ENCODE measurements at regions not wholly inside any gene's neighbourhood (a gene's known extent, or its start where the extent isn't known, plus 50 kb on each side); places are given as distances from the start of the nearest gene placed in this dataset.

GRCh38 chr11:71311928-71312510, 59.6 kb upstream of the SHANK2 start:
- no peak for TF ChIP-seq CTCF (IDR thresholded peaks at IDR 0.05; ENCODE audit: low read depth, low read length, missing control alignments)
- no peak for DNase-seq (ENCODE audit: extremely low read depth, low read depth)
- no peak overlapping the region for H3K4me3 ChIP-seq (replicated peaks; ENCODE audit: low read depth, low read length)

GRCh38 chr11:71311176-71311925, 59.0 kb upstream of the SHANK2 start:
- no peak overlapping the region for H3K4me3 ChIP-seq (replicated peaks; ENCODE audit: low read depth, low read length)
- DNase-seq (ENCODE audit: extremely low read depth, low read depth): no peak
- no peak for TF ChIP-seq CTCF (IDR thresholded peaks at IDR 0.05; ENCODE audit: low read depth, low read length, missing control alignments)

GRCh38 chr11:71310184-71310583, 57.8 kb upstream of the SHANK2 start:
- H3K4me3 ChIP-seq (replicated peaks; ENCODE audit: low read depth, low read length): no peak overlapping the region
- no peak for TF ChIP-seq CTCF (IDR thresholded peaks at IDR 0.05; ENCODE audit: low read depth, low read length, missing control alignments)
- no peak for DNase-seq (ENCODE audit: extremely low read depth, low read depth)

- DNase-seq (ENCODE audit: extremely low read depth, low read depth): no peak
- H3K4me3 ChIP-seq (replicated peaks; ENCODE audit: low read depth, low read length): no peak overlapping the region
- no peak for TF ChIP-seq CTCF (IDR thresholded peaks at IDR 0.05; ENCODE audit: low read depth, low read length, missing control alignments)
These were observed 57.2 kb upstream of the SHANK2 start for GRCh38 chr11:71309611-71310010.

GRCh38 chr11:71309181-71309580, 56.8 kb upstream of the SHANK2 start:
- no peak for DNase-seq (ENCODE audit: extremely low read depth, low read depth)
- H3K4me3 ChIP-seq (replicated peaks; ENCODE audit: low read depth, low read length): no peak overlapping the region
- no peak for TF ChIP-seq CTCF (IDR thresholded peaks at IDR 0.05; ENCODE audit: low read depth, low read length, missing control alignments)

GRCh38 chr11:71307811-71308645, 55.7 kb upstream of the SHANK2 start:
- no peak overlapping the region for H3K4me3 ChIP-seq (replicated peaks; ENCODE audit: low read depth, low read length)
- no peak for TF ChIP-seq CTCF (IDR thresholded peaks at IDR 0.05; ENCODE audit: low read depth, low read length, missing control alignments)
- DNase-seq (ENCODE audit: extremely low read depth, low read depth): no peak
